HG03457 (cell line): ENCODE measurements at regions not wholly inside any gene's neighbourhood (a gene's known extent, or its start where the extent isn't known, plus 50 kb on each side); places are given as distances from the start of the nearest gene placed in this dataset.

Source experiments
- ATAC-seq: cut with Tn5 transposase; IDR thresholded peaks from one replicate; pipeline ENCODE4 v1.9.1; 2021; ENCODE audit warnings: moderate number of reproducible peaks; ENCODE audit not compliant: unreplicated experiment

DNA sequence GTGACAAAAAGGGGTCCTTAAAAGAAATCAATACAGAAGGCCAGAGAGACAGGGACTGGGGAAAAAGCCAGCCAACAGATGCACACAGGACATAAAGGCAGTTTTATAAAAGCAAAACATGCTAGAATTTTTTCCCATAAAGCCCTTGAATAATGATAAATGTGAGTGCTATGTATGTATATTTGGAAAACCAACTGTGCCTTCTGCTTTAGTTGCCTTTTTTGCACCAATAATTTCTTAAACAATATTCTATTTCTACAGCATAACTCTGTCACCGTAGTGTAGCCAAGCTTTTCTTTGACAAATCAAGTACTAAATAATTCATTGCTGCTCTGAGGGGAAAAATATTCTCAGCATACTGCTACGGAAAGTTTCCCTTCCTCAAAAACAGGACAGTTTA lies 730.6 kb upstream of the NRSN1 start:
- no peak for ATAC-seq

DNA sequence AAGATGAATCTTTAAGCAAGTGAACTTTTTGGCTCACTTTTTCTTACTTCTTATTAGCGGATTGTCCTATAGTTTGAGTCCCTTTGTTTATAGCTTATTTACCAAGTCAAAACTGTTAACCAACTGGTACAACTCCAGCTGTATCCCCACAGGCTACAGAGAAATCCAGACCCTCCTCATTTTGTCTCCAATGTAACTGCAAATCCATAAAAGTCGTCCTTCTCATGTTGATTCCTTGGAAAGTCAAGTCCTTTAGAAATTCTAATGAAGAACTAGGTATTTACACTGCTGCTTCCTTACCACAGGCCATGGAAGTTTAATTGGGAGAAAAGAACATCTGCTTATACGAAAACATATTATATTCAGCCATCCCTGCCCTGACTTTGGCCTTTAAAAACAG lies 729.1 kb upstream of the NRSN1 start:
- ATAC-seq: no peak

DNA sequence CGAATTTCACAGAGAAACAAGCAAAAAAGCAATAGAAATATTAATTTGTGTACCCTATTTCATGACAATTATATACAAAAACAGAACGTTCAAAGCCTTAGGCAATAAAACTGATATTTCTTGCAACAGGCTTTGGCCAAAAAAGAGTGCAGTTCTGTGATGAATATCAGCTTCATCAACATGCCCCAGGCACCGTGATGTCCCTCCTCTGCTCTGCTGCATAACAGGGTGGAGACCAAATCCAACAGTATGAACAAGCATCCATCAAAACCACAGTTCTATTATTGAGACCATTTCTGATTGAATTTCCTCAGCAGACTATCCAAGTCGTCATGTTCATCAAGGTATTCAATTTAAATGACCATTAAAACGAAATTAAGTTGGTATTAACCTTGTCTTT lies 722.6 kb upstream of the NRSN1 start:
- ATAC-seq: no peak

DNA sequence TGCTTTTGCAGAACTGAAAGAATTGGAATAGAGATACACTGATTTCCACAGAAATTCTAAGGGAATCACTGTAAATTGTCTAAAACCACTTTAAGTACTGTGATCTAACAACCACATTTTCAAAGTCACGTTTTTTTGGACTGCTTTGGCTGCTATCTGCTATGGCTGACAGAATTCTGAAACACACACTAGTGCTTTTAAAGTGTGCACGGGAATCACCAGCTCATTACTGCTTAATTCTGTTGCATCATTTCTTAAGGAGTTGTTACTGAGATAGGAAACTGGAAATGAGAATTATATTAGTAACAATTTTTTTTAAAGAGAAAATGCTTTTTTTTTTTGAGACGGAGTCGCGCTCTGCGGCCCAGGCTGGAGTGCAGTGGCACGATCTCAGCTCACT lies 716.5 kb upstream of the NRSN1 start:
- no peak for ATAC-seq

DNA sequence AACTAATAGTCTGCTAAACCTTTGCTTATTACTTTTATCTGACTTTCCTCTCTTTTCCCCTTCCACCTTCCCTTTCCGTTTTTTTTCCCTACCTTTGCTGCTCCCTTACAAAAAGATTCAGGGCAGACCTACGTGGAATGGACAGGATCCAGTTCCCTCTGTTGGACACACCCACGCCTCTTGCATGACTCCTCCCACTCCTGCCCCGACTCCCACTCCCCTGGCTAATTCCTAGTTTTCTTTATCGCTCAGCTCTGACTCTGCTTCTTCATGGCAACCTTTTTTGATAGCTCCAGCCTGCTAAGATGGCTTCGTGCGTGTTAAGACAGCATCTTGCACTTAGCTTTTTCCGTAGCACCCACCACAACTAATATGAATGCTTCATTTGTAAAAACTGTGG lies 715.6 kb upstream of the NRSN1 start:
- no peak for ATAC-seq

DNA sequence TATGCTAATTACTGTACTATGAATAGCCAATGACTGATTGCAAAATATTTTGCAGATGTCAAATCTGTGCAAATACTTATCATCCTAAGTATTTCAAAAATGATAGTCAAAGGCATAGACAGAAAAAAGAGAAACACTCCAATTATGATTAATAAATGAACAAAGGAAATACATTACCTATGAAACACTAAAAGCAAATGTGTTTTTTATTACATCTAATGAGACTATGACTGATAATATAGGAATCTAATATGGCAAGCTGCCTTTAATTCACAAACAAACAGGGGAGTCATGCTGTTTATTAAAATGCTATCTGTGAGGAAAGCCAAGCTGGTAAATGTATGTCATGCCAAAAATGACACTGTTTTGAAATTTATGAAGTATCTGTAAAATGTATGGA lies 713.2 kb upstream of the NRSN1 start:
- ATAC-seq: no peak

DNA sequence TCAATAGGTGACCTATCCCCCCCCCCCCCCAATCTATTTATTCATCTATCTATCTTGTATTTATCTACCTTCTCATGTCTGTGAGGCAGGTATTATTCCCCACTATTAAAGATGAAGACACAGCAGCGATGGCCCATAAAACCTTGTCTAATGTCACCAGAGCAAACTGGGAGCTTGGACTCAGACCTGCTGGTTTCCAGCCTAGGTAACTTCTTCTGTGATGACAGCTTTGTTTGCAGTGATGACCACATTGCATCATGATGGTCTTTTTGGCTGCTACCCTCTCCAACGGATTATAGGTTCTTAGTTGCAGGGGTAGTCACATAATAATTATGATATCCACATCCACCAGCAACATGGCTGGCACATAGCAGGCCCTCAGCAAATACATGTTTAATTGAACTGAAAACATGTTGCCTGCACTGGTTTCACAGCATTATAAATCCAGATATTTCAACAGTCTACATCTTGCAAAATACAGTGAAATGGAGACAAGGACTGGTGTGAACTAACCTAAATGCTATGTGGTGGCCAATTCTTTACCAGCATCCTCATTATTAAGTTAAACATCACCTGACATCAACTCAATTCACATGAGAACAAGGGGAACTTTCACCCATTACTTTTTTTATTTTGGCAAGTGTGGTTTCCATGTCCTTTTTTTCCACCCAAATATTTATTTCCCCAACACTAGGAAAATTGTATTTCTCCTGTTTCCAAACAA lies 712.5 kb upstream of the NRSN1 start:
- ATAC-seq: no peak

DNA sequence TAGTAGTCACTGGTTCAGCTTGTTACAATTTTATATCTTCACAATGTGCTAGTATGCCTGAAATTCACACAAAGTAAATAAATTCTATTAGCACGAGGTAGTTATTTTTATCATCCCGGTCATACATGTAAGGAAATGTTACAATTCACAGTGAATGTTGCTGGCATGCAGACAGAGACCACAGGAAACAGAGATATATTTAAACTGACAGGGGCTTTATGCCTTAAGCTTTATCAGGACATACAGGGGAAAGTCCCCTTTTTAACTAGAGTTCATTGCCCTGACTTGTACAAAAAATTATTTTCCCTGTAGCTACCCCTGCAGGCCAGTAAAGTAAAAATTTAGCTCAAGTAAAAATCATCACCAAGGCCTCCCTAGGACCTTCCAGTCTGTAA lies 712.0 kb upstream of the NRSN1 start:
- ATAC-seq: no peak

DNA sequence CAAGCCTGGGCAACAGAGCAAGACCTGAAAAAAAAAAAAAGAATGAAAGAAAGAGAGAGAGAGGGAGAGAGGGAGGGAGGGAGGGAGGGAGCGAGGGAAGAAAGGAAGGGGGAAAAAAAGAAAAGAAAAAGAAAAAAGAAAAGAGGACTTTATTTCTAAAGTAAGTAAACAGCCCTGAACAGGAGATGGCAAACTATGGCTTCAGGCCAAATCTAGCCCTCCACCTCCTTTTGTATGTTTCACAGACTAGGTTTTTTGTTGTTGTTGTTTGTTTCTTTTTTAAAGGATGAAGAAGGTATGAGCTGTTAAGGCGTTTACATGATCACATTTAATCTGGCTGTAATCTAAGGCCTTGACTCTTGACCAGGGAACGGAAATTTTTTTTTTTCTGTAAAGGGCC lies 711.1 kb upstream of the NRSN1 start:
- ATAC-seq: no peak

DNA sequence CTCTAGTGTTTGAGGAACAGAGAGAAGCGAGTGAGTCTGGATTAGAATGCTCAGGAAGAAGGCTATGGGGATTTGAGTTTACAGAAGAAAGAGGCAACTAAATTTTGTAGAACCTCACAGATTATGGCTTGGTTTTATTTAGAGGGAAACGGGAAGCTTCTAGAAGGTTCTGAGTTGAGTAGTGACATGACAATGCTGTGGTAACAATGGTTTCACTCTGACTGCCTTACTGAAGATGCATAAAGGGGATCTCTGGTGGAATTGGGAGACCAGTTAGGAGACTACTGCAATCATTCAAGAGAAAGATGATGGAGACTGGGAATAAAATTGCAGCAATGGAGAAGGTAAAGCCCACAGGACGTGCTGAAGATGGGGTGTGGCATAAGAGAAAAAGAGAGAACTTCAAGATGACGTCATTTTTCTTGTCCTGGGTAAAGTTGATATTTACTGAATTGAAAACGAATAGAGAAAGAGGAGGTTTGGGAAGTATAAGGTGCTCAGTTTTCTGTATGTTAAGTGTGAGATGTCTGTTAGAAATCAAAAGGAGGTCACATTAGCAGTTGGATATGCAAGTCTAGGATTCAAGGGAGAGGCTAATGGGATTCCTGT lies 710.1 kb upstream of the NRSN1 start:
- no peak for ATAC-seq

DNA sequence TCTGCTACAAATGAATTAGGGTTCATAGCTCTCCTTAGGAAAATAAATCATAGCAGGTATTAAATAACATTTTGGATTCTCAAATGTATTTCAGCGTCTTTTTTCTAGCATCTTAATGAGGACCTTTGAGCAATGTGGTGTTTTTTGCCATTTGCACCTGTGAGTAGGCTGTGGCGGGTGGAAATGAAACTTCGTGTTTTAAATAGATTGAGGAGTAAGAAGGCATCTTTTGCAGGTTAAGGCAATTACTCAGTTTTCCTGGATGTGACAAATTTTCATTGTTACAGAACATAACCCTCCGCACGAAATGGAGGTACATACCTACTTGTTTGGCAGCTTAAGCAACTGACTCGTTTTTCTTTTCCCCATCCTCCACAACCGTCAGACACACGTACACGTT lies 708.9 kb upstream of the NRSN1 start:
- ATAC-seq: no peak

DNA sequence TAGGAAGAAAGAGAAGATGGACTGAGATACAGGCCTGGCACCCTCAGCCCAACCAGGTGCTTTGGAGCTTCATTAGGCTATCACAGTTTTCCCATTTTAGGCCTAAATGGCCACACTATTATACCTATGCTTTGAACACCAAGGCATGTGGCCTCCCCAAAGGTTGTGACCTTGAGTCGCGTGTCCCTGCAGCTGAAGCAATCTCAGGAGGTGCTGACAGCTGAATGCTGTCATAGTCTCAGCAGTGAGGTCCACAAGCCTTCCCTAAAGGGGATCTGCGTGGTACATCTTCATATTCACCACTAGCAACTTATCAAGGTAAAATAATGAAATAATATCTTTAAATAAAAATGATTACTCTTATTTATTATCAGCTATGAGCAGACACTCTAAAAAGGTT lies 707.9 kb upstream of the NRSN1 start:
- ATAC-seq: no peak

DNA sequence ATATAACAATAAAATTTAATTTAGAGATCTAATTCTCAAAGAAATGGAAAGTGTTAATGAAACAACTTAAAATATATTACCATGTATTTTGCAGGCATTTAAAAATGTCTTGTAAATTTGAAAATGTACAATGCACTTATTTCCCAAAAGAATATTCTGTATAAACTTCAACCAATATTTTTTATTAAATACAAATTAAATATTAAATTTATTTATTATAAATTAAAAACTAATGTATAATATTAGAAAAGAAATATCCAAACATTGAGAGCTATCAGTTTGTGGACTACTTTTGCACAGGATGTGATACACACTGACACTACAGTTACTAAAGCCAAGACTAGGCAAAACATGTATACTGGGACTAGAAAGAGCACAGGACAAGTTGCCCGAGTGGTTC lies 707.0 kb upstream of the NRSN1 start:
- no peak for ATAC-seq

DNA sequence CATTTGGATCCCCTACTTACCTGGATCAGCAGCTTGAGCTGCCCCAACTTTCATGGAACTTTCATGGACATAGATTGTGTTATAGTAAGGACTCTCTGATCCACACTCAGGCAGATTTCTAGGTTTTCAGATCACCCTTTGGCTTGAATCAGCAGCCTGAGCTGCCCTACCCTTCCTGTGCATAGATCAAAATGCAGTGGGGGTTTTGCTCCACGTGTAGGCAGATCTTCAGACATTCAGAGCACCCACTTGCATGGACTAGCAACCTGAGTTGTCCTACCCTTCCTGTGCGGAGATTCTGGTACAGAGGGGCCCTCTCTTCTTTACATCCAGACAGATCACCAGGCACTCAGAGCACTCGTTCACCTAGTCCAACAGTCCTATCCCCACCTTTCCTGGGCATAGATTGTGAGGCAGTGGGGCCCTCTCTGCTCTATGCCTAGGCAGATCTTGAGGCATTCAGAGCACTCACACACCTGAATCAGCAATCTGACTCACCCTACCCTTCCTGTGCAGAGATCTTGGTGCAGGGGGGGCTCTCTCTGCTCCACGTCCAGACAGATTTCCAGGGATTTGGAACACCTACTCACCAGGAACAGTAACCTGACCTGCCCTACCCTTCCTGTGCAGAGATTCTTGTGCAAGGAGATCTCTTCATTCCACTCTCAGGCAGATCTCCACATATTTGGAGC lies 705.2 kb upstream of the NRSN1 start:
- no peak for ATAC-seq

DNA sequence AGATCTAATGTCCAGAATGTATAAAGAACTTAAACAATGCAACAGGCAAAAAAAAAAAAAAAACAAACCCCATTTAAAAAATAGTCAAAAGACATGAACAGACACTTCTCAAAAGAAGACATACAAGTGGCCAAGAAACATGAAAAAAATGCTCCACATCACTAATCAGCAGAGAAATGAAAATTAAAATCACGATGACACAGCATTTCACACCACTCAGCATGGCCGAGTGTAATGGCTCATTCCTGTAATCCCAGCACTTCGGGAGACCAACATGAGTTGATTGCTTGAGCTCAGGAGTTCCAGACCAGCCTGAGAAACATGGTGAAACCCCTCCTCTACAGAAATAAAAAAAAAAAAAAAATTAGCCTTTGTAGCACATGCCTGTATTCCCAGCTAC lies 701.4 kb upstream of the NRSN1 start:
- no peak for ATAC-seq

DNA sequence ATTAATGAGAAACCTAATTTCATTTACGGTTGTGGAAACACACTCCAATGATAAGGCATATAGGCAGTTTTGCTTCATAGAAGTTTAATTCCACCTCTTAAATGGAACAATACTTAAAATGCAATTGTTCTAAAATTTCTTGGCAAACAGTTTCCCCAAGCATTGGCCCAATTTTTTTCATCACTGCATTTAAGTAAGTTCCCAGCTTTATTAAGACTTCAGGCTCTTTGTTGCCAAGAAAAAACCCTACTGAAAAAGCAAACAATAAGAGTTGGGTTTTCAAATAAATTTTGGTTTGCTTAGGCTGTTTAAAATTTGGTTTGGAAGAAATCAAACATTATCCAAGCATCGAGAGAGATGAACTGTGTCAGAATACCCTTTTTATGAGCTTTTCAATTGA lies 690.9 kb upstream of the NRSN1 start:
- no peak for ATAC-seq

DNA sequence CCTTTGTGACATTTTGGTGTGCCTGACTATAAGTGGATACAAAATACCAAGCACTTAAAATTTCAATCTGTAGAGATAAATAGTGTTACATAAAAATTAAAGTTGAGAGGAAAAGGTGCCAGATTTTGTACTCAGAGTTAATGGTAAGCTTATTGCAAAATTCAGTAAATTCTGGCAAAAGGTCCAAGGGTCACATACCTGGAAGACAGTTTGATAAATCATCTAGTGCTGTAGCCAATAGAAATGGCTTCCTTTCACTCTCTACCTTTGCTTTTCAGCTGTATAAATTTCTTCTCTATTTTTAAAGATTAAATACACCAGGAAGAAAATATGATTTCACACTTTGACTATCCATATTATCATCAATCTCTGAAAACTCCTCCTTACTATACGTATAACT lies 690.2 kb upstream of the NRSN1 start:
- ATAC-seq: no peak

DNA sequence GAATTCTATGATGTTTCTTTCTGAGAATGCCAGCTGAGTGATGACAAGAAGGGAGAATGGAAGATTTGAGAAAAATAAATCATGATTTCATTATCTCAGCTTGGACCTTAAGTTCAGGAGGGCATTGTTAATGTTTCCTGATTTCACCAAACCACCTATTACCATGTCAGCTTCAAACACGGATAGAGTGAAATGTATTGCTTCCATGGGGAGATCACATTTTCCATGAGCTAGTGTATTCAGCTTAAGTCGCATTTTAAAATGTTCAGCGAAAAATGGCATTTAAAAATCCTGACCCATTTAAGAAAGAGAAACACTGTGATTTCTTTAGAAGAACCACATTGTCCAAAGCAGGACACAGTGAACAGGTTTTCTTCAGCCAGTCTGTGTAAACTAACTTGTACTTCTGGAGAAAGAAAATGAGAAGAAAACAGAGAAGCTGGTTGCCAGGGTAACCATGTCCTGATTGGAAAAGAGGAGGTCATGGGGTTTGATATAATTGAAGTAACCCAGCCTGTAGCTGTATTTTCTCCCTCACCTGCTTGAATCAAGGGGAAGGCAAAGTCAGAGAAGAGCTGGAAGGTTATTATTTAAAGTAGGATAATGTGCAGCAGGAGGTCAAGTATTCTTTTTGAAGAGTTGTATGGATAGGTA lies 684.1 kb upstream of the NRSN1 start:
- no peak for ATAC-seq

DNA sequence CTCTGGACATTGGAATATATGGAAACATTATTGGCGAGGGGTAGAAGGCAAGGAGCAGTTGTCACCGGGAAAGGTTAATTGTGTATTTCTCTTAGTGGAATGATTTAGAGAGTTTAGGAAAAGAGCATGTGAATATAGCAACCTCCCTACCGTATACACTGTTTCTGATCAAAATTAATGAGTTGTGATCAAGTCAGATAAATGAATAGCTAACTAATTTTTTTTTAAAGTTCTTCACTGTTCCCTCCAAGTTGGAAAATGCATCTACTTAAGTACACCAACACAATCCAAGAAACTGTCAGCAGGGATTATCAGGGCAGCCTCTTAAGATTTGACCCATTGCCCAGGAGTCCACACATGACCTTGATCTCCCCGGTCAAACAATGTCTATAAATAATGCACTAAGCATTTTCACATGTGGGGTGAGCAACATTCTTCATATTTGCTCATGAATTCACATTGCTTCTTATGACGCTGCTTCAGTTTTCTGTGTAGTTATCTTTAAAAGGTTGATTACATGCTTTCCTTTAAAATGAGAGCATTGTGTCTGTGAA lies 680.8 kb upstream of the NRSN1 start:
- ATAC-seq: no peak

DNA sequence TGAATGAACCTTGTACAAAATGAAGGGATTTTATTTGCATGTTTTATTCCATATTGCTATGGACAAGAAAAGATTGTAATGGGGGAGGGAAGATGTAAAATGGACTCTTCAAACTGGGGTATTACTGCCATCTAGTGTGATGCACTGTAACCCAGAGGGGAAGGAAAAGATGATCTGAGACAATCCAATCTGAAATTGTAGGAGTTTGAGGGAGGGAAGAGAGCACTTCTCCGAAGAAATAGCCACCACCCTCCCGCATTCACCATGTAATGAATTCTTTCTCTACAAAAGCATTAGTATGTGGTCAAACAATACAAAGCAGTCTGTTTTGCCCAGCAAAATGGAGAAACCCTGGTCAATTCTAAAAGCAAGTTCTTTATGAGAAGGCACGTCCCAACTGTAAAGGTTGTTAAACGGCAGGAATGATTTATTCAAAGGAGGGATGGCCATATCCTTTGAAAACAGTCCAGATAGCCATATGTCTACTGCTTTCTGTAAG lies 679.5 kb upstream of the NRSN1 start:
- no peak for ATAC-seq

DNA sequence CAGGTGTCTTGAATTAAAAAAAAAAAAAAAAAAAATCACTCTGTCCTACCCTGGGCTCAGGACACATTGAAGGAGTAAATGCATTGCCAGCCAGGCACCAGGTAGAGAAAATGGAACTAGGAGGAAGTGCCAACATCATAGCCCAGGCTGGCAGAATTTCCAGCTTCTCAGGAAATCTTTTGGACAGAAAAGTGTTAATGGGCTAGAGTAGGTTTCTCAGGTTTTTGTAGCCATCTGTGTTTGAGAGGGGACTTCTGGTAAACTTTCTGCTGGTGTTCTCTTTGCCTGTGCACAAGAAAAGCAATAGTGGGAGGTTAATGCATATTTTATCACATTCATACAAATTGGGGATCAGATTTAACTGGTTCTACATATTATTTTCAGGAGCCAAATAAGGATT lies 678.3 kb upstream of the NRSN1 start:
- ATAC-seq: no peak

DNA sequence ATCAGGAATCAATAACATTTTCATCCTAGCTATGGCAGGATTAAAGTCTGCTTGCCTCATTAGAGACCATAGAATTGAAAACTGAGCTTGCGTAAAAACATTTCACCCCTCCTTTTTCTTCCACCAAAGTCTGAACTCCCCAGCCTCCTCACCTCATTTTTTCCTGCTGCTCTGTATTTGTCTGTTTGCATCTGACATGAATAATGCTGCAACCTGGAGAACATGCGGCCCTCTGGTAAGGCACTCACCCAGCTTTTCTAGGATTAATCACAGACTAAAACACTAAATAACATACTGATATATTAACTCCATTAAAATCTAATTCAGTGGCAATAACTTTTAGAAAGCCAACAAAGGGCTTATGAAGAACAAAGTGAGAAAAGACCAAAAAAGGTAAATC lies 677.7 kb upstream of the NRSN1 start:
- ATAC-seq: no peak
